ENCODE measurements at regions not wholly inside any gene's neighbourhood (a gene's known extent, or its start where the extent isn't known, plus 50 kb on each side); places are given as distances from the start of the nearest gene placed in this dataset.

- TF ChIP-seq, protein P1, sequence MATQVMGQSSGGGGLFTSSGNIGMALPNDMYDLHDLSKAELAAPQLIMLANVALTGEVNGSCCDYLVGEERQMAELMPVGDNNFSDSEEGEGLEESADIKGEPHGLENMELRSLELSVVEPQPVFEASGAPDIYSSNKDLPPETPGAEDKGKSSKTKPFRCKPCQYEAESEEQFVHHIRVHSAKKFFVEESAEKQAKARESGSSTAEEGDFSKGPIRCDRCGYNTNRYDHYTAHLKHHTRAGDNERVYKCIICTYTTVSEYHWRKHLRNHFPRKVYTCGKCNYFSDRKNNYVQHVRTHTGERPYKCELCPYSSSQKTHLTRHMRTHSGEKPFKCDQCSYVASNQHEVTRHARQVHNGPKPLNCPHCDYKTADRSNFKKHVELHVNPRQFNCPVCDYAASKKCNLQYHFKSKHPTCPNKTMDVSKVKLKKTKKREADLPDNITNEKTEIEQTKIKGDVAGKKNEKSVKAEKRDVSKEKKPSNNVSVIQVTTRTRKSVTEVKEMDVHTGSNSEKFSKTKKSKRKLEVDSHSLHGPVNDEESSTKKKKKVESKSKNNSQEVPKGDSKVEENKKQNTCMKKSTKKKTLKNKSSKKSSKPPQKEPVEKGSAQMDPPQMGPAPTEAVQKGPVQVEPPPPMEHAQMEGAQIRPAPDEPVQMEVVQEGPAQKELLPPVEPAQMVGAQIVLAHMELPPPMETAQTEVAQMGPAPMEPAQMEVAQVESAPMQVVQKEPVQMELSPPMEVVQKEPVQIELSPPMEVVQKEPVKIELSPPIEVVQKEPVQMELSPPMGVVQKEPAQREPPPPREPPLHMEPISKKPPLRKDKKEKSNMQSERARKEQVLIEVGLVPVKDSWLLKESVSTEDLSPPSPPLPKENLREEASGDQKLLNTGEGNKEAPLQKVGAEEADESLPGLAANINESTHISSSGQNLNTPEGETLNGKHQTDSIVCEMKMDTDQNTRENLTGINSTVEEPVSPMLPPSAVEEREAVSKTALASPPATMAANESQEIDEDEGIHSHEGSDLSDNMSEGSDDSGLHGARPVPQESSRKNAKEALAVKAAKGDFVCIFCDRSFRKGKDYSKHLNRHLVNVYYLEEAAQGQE (IDR thresholded peaks at IDR 0.05), result no peak
- TF ChIP-seq TAF1 (conservative IDR thresholded peaks at IDR 0.05) (no peak), EGR1 (IDR thresholded peaks at IDR 0.05; ENCODE audit: low read depth in 2 of 2) (no peak), YY1 (IDR thresholded peaks at IDR 0.05) (no peak)
Observed at GRCh38 chr10:10351451-10351850, 666.2 kb upstream of the CELF2 start (continued).

- no peak overlapping the region for H3K27ac ChIP-seq (ENCODE audit: low read depth in 1 of 2, low read length in 2 of 2)
- H3K4me3 ChIP-seq (ENCODE audit: low read depth in 1 of 3, low read length in 3 of 3), result no peak overlapping the region
- DNase-seq (ENCODE audit: low spot score), result no peak
- no peaks in the 10 kb centered on the region for H3K36me3 ChIP-seq (ENCODE audit: control insufficient read depth in 4 of 4, insufficient read depth in 3 of 4, low read depth in 1 of 4, low read length in 3 of 4)
- TF ChIP-seq ZBTB33 (IDR thresholded peaks at IDR 0.05), result no peak
- TF ChIP-seq SP1 (IDR thresholded peaks at IDR 0.05), result no peak
- TF ChIP-seq, protein P2, sequence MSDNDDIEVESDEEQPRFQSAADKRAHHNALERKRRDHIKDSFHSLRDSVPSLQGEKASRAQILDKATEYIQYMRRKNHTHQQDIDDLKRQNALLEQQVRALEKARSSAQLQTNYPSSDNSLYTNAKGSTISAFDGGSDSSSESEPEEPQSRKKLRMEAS (IDR thresholded peaks at IDR 0.05), result no peak
- no peak for TF ChIP-seq TAF1 (conservative IDR thresholded peaks at IDR 0.05)
- no peak for TF ChIP-seq YY1 (IDR thresholded peaks at IDR 0.05)
- TF ChIP-seq, protein P1 (IDR thresholded peaks at IDR 0.05), result no peak
- H3K4me1 ChIP-seq (ENCODE audit: control insufficient read depth in 4 of 4, insufficient read depth in 4 of 4, low read length in 3 of 4), result no peaks in the 10 kb centered on the region
- 47% methylated on average over 8 of the region's 8 CpGs for WGBS
- H3K27me3 ChIP-seq (ENCODE audit: control insufficient read depth in 4 of 4, insufficient read depth in 4 of 4, low read length in 3 of 4), result no peaks in the 10 kb centered on the region
- H3K9ac ChIP-seq (ENCODE audit: low read depth in 1 of 2, low read length in 2 of 2), result no peak overlapping the region
- no peaks in the 10 kb centered on the region for H3K9me3 ChIP-seq (ENCODE audit: control insufficient read depth in 4 of 4, low read length in 3 of 4)
Observed at GRCh38 chr10:10353326-10353868, 664.3 kb upstream of the CELF2 start.

DNA sequence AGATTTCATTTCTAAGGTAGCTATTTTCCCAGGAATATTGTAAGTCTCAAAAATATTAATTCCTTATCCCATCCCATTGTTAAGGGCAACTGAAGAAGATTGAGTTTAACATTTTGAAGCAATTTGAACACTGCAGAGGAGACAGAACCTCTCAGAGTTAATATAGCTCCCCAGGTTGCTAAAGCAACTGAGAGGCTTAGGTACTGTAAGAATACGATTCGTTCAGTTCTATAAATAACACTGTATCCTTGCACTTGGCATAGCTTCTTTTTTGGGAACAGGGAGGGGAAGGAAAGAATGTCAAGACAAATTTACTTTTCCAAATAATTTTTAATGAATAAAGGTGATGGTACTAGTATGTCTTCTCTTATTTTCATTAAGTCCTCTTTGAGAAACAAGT is 658.4 kb upstream of the CELF2 start:
- Histone ChIP-seq H3K9me3 (ENCODE audit: control insufficient read depth in 4 of 4, low read length in 3 of 4) (no peaks in the 10 kb centered on the region), H3K4me1 (ENCODE audit: control insufficient read depth in 4 of 4, insufficient read depth in 4 of 4, low read length in 3 of 4) (no peaks in the 10 kb centered on the region), H3K9ac (ENCODE audit: low read depth in 1 of 2, low read length in 2 of 2) (no peak overlapping the region), H3K27me3 (ENCODE audit: control insufficient read depth in 4 of 4, insufficient read depth in 4 of 4, low read length in 3 of 4) (no peaks in the 10 kb centered on the region), H3K4me3 (ENCODE audit: low read depth in 1 of 3, low read length in 3 of 3) (no peak overlapping the region), H3K27ac (ENCODE audit: low read depth in 1 of 2, low read length in 2 of 2) (no peak overlapping the region), H3K36me3 (ENCODE audit: control insufficient read depth in 4 of 4, insufficient read depth in 3 of 4, low read depth in 1 of 4, low read length in 3 of 4) (no peaks in the 10 kb centered on the region)
- 68% methylated on average over 2 of the region's 2 CpGs for WGBS
- no peak for DNase-seq (ENCODE audit: low spot score)
- TF ChIP-seq ATF3 (IDR thresholded peaks at IDR 0.05) (no peak), NR2F2 (IDR thresholded peaks at IDR 0.05) (no peak), FOXA1 (IDR thresholded peaks at IDR 0.05) (no peak), RAD21 (IDR thresholded peaks at IDR 0.05) (no peak), CTCF (IDR thresholded peaks at IDR 0.05; ENCODE audit: low read depth, low read length, missing input control) (no peak), SP1 (IDR thresholded peaks at IDR 0.05) (no peak)
- TF ChIP-seq, protein P1 (IDR thresholded peaks at IDR 0.05), result no peak
